ENCODE measurements at regions not wholly inside any gene's neighbourhood (a gene's known extent, or its start where the extent isn't known, plus 50 kb on each side); places are given as distances from the start of the nearest gene placed in this dataset.

- TF ChIP-seq, protein P1, sequence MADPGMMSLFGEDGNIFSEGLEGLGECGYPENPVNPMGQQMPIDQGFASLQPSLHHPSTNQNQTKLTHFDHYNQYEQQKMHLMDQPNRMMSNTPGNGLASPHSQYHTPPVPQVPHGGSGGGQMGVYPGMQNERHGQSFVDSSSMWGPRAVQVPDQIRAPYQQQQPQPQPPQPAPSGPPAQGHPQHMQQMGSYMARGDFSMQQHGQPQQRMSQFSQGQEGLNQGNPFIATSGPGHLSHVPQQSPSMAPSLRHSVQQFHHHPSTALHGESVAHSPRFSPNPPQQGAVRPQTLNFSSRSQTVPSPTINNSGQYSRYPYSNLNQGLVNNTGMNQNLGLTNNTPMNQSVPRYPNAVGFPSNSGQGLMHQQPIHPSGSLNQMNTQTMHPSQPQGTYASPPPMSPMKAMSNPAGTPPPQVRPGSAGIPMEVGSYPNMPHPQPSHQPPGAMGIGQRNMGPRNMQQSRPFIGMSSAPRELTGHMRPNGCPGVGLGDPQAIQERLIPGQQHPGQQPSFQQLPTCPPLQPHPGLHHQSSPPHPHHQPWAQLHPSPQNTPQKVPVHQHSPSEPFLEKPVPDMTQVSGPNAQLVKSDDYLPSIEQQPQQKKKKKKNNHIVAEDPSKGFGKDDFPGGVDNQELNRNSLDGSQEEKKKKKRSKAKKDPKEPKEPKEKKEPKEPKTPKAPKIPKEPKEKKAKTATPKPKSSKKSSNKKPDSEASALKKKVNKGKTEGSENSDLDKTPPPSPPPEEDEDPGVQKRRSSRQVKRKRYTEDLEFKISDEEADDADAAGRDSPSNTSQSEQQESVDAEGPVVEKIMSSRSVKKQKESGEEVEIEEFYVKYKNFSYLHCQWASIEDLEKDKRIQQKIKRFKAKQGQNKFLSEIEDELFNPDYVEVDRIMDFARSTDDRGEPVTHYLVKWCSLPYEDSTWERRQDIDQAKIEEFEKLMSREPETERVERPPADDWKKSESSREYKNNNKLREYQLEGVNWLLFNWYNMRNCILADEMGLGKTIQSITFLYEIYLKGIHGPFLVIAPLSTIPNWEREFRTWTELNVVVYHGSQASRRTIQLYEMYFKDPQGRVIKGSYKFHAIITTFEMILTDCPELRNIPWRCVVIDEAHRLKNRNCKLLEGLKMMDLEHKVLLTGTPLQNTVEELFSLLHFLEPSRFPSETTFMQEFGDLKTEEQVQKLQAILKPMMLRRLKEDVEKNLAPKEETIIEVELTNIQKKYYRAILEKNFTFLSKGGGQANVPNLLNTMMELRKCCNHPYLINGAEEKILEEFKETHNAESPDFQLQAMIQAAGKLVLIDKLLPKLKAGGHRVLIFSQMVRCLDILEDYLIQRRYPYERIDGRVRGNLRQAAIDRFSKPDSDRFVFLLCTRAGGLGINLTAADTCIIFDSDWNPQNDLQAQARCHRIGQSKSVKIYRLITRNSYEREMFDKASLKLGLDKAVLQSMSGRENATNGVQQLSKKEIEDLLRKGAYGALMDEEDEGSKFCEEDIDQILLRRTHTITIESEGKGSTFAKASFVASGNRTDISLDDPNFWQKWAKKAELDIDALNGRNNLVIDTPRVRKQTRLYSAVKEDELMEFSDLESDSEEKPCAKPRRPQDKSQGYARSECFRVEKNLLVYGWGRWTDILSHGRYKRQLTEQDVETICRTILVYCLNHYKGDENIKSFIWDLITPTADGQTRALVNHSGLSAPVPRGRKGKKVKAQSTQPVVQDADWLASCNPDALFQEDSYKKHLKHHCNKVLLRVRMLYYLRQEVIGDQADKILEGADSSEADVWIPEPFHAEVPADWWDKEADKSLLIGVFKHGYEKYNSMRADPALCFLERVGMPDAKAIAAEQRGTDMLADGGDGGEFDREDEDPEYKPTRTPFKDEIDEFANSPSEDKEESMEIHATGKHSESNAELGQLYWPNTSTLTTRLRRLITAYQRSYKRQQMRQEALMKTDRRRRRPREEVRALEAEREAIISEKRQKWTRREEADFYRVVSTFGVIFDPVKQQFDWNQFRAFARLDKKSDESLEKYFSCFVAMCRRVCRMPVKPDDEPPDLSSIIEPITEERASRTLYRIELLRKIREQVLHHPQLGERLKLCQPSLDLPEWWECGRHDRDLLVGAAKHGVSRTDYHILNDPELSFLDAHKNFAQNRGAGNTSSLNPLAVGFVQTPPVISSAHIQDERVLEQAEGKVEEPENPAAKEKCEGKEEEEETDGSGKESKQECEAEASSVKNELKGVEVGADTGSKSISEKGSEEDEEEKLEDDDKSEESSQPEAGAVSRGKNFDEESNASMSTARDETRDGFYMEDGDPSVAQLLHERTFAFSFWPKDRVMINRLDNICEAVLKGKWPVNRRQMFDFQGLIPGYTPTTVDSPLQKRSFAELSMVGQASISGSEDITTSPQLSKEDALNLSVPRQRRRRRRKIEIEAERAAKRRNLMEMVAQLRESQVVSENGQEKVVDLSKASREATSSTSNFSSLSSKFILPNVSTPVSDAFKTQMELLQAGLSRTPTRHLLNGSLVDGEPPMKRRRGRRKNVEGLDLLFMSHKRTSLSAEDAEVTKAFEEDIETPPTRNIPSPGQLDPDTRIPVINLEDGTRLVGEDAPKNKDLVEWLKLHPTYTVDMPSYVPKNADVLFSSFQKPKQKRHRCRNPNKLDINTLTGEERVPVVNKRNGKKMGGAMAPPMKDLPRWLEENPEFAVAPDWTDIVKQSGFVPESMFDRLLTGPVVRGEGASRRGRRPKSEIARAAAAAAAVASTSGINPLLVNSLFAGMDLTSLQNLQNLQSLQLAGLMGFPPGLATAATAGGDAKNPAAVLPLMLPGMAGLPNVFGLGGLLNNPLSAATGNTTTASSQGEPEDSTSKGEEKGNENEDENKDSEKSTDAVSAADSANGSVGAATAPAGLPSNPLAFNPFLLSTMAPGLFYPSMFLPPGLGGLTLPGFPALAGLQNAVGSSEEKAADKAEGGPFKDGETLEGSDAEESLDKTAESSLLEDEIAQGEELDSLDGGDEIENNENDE (IDR thresholded peaks at IDR 0.05; ENCODE audit: insufficient replicate concordance, low read length), result no peak
- TF ChIP-seq GTF2F1 (IDR thresholded peaks at IDR 0.05; ENCODE audit: borderline replicate concordance, low read depth, low read length) (no peak), JUN (IDR thresholded peaks at IDR 0.05; ENCODE audit: low read depth, low read length) (no peak)
- TF ChIP-seq, protein P2, sequence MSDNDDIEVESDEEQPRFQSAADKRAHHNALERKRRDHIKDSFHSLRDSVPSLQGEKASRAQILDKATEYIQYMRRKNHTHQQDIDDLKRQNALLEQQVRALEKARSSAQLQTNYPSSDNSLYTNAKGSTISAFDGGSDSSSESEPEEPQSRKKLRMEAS (IDR thresholded peaks at IDR 0.05), result no peak
These were observed 253.2 kb downstream of the CEMIP2 start (continued) for GRCh38 chr9:71515107-71515506.
